Medulla oblongata (tissue), 1 donor: ENCODE measurements at regions not wholly inside any gene's neighbourhood (a gene's known extent, or its start where the extent isn't known, plus 50 kb on each side); places are given as distances from the start of the nearest gene placed in this dataset.

Source experiments
- DNase-seq: peaks from one replicate; pipeline ENCODE4 v3.0.0-alpha.2; 2015; ENCODE audit errors: extremely low spot score

DNA sequence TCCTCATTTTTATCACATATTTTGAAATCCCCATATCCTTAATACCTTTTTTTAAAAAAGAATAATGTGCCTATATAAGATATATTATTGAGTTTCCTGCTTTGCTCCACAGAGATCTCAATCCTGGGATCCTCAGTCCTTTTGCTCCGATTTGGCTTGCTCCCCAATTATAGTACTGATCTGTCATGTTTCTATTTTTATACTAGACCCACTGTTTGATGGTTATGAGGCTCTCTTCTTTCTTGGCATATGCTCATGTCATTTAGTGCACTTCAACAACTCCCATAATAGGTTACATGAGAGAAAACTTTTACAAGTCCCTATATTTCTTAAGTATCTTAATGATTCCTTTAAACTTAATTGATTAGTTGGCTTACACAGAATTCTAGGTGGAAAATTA is 958.5 kb upstream of the EPHA7 start:
- DNase-seq: no peak

DNA sequence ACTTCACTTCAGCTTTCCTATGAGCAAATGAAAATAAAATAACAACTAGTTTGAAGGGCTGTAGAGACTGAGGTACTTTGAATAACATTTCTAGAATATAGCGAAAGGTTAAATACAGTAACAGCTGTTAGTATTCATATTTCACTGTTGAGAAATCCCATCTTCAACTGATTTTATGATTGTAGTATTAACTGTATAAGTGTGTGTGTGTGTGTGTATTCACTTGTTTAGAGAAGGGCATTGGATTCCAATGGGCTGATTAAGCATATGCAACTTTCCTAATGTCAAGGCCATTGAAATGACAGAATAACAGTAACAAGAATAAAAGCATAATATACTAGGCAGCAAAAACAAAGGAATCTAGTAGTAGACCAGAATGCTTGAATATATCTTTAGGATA is 957.5 kb upstream of the EPHA7 start:
- no peak for DNase-seq

DNA sequence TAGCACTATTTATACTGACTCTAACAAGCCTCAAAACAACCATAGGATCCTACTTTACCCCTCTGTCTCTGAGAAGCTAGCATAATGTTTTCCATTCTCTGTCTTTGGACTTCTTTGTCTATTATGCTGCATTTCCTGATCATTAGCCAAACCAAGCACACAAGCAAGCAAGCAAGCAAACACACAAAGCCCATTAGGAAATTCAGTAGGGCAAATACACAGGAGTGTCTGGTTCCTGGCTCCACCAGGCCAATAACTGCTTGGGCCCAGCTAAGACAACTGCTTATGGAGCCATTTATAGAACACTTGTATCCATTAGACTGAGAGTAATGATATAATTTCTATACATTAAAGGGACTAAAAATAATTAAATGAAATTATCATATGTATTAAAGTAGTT is 952.9 kb upstream of the EPHA7 start:
- DNase-seq: peak; percentile 92

DNA sequence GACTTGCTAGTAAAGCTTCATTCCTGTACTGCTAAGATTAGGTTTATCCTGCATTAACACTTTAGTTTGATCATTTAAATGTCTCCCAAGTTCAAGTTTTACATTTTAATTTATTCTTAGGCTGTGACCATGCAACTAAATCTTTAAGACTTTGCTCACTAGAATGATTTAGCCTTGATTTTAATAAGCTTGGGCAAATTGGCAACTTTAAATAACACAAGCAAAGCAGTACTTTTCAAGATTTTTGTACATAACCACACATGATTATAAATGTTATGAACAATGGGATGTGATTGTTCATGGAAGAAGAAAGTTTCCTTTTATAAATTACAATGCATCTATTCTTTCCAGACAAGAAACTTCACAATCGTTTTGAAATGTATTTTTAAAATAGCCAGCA is 948.0 kb upstream of the EPHA7 start:
- peak; percentile 31 for DNase-seq

DNA sequence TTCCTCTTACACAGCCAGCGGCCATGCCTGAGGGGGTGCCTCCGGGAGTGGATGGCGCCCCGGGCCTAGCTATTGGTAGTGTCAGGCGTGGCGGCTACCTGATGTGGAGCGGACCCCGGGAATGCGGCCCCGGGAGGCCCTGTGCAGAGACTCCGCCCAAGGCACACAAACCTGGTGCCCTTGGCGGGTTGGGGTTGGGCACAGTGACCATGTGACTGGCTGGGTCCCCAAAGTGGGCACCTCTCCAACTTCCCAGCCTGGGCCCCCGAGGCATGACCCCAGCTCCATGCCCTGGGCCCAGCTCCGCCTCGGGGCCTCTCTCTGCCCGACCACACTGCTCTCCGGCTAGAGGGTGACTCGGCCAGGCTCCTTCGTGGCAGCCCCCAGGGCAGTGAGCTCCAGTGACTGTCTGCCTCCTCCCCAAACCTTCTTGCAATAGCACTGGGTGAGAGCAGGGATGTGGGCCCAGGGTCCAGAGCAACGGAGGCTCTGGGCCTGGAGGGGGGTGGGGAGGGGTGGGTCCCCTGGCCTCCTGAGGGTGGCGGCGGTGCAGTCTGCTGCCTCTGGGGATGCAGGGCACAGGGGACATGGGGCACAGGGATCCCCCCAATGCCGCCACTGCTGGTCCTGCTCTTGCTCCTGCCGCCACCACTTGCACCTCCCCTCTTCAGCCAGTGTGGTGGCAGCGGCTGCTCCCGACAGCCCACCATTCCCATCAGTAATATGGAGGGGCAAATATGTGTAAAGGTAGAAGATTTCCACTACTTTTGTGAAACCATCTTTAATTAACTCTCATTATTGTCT is 942.9 kb upstream of the EPHA7 start:
- DNase-seq: no peak

DNA sequence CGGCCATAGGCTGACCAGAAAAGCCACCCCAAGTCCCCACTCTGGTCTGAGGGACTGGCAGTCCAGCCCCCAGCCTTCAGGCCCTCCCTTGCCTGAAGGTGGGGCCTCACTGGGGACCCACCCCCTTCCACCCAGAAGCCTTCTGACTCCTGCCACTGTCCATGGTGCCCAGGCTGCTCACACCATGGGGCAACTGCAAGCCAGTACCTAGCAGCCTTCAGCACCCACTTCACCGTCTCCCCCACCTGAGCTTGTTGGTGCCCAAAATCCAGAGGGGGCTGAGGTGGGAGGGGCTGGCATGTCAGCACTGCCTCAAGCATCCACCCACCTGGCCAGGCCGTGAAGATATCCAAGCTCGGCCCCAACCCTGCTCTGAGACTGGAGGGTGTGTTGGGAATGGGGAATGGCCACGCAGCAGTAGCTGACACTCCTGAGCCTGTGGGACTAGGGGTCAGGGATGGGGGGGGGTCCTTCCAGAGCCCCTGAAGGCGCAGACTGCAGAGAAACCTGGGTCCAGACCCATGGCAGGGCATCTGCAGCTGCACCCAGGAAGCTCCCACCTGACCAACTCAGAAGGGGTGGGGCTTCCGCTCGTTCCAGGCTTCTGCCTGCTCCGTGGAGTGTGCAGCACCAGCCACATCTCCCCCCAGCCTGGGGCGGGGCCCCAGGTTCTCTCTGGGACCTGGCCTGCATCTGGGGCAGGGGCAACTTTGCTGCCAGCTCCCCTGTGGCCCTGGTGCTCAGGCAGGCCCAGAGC is 942.1 kb upstream of the EPHA7 start:
- no peak for DNase-seq

DNA sequence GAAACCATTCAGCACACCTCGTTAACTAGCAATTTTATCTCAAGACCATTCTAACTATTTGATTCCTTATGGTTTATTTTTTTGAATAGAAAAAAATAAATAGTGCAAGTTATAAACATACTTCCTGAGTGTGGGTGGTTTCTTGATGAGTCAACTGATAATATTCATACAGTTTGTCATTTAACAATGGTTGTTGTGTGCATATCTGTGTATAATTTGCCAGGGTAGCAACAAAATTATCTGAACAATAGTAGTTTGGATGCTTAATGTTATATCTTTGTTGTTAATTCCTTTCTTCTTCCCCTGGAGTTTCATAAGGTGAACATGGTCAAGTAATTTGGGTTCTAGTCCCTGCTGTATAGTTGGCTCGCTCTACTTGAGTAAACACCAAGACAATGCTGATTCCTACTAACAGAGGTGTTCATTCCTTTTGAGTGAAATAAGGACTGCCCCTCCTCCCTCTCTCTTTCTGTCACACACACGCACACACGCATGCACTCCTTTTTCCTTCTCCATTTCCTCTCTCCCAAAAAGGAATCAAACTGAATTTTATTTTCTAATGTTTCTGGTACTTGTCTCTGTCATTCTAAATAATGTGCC is 938.1 kb upstream of the EPHA7 start:
- DNase-seq: no peak

DNA sequence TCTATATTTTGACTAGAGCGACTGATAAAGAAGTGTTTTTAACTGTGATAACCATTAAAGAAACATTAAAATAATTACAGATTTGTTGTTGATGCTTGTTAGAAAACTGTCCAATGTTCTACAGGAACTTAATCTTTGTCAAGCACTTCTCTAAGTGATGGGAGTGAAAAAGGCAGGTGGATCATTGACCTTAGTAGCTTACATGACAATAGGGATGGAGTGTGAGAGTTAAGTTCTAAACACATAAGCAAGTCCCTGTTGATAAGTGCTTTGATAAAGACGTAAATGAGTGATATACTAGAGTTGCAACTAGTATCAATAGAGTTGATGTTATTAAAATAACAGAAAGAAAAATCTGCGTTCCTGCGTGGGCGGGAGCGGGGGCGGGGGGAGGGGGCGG is 931.5 kb upstream of the EPHA7 start:
- no peak for DNase-seq

DNA sequence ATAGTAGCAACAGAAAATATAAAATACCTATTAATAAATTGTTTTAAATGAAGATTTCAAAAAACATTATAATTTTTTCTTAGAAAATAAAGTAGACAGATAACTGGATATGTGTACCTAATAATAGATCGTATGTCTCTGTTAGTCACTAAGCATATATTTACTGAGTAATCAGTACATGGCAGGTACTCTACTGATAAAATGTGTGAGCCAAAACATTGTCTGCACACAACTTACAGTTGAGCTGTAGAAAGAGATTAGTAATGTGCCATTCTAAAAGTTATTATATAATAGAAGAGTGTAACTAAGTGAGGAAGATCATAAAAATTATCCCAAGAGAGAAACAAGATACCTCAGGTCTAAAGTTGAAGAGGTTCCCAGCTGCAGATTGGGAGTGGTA is 929.9 kb upstream of the EPHA7 start:
- DNase-seq: no peak

DNA sequence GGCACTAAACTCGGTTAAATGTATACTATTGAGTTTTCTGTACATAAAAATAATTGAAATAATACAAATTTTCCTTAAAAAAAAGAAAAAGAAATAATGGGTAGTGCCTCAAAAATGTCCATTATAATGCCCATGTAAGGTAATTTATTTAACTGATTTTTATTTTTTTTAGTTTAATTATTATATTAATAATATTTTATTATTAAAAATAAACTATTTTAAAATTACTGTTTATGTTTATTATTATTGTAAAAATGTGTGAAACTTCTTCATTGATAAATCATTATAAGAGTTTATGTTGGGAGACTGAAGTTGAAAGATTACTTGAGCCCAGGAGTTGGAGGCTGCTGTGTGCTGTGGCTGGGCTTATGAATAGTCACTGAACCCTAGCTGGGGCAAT is 925.5 kb upstream of the EPHA7 start:
- no peak for DNase-seq

DNA sequence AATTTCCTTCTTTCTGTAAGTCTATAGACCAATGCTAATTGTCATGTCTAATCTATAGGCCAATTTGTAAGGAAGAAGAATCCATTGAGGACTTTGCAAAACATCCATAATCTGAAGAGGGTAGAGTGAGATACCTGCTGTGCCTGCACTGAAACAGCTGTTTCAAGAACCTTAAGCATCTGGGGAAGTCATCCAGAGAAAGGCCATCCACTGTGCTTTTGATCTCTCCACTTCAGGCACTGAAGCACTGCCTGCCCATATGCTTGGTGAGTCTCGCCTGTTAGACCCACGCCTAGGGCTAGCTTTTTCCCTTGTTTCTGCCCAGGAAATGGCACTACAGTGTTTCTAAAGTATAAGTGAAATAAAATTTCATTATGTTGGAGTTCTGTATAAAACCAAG is 921.8 kb upstream of the EPHA7 start:
- DNase-seq: no peak

DNA sequence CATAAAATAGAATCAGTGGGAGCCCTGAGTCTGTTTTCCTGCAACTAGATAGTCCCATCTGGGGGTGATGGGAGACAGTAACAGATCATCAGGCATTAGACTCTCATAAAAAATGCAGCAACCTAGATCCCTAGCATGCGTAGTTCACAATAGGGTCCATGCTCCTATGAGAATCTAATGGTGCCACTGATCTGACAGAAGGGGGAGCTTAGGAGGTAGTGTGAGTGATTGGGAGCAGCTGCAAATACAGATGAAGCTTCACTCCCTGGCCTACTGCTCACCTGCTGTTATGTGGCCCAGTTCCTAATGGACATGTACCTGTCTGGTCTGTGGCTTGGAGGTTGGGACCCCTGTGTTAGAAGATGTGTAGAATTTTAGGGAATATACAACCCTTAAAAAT is 904.5 kb upstream of the EPHA7 start:
- no peak for DNase-seq

DNA sequence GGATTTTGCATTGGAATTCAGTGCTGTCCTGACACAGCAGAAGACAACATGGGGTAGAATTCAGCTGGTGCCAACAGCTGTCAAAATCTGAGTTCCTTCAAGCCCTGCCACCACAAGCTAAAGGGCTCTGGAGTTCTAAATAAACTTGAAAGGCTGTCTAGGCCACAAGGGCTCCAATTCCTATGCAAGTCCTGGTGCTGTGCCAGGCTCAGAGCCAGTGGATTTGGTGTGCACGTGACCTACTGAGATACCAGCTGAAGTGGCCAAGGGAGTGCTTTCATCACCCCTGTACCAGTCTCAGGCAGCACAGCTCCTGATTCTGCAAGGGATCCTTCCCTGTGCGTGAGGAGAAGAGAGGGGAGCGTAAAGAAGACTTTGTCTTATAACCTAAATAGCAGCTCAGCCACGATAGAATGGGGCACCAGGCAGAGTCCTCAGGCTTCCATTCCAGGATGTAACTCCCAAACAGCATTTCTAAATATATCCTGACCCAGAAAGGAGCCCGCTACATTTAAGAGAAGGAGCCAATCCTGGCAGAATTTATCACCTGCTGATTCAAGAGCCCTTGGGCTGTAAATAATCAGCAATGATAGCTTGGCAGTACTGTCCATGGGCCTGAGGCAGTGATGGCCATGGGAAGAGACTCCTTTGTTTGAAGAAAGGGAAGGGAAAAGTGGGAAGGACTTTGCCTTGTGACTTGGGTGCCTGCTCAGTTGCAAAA is 881.2 kb upstream of the EPHA7 start:
- DNase-seq: no peak

DNA sequence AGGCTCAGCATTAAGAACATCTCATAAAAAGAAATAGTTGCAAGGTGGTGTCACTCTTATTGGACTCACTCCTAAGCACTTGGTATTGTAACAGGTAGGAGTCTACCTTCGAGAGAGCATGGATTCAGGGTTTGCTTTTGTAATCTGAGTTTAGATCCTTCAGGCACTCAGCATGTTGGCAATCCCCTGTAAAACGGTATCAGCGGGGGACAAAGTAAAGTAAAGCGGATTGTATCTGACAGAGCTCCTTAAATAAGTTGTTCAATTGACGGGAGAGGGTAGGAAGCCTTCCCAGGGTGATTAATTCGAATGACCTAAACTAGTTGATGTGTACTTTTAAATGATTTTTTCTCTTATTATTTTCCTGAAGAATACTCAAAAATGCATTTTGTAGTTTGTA is 869.8 kb upstream of the EPHA7 start:
- DNase-seq: no peak

DNA sequence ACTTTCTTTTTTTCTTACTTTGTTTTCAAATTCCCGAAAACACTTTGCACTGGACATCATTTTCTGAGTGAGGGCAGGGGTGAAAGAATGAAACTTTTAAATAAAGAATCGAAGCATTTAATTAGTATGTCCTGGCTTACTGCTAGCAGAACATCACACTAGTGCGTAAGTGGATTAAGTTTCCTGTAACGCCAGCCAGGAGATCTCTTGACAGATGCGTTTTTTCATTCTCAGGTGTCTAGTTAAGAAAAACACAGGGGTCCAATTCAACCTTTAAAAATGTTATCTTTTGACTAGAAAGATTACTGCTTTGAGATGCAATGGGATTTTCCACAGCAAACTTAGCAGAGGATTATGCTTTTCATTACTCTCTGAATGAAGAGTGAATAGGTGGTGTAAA is 858.8 kb upstream of the EPHA7 start:
- no peak for DNase-seq

DNA sequence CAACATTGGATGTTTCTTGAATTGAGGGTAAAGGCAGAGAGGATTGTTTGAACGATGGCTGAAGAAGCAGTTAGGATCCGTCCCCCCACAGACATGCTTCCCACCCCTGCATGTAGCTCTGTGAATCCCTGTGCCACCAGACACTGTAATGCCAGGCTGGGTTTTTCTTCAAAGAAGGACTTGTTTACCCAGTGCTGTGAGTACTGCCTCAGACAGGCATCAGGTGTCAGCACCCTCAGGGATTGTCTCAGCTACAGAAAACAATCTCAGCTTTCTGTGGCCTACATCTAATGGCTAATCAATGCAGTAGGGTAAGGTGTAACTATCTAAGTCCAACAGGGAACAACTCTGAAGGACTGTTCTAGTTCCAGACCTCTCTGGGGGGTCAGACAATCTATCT is 853.0 kb upstream of the EPHA7 start:
- no peak for DNase-seq

DNA sequence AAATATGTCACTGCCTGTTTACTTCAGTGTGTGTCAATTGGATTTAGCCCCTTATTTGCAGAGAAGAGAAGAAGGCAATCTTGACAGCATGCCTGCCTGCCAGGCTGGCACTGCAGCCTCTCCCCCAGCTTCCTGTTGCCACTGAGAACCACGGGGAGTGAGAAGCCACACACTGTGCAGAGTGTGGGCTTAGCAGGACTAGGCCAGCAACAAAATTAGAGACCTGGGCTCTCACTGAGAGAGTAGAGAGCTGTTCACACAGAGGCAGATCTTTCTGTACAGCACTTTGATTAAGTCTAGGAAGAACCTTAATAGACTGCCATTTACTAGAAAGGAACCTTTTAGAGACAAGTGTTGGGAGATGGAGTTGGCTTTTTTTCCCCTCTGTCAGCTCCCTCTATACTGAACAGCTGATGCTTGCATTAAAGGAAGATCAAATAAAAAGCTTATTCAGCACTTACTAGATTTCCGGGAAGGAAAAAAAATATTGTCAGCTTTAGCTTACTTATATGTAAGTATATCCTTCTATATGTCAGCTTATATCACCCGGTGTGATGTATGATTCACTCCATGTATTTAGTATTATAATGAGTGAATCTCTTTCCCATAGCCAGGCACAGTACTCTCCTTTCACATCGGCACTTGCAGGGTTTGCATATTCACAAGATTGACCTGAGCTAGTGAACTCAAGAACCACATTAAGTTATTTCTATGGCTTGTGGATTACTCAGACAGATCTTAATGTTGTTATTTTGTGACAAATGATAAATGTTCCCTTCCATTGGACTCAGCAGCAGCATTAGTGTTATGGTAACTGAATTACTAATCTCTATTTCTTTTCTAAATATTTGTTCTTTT is 851.0 kb upstream of the EPHA7 start:
- DNase-seq: peak; percentile 18

DNA sequence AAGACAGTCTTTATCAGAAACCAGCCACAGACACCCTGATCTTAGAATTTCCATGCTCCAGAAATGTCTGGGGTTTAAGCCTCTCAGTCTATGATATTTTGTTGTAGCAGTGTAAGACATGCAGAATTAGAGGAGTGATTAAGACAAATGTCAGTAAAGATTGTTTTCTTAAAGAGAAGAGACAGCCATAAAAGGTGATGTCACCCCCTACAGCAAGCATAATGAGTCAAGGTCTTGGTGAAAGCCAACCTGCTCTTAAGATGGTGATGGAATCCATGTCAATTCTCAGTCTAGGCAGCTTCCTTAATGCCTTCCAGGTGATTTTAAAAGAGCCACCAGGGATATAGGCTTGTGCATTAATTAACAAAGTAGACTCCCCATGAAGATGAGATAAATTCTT is 849.9 kb upstream of the EPHA7 start:
- no peak for DNase-seq

DNA sequence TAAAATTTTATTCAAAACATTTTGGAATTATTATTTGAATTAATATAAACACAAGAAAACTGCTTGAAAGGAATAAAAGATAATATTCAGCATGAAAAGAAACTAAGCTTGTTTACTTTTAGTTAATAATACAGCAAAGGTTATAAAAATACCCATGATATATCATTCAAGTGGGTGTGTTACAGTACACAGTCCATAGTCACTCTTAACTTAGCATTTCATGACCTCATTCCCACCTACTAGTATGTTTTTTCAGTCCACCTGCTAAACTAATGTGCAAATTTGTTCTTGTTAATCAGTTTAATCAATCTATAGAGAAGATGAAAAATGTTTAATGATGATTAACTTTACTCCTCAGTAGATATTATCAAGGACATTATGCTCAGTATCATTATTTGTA is 841.4 kb upstream of the EPHA7 start:
- no peak for DNase-seq

DNA sequence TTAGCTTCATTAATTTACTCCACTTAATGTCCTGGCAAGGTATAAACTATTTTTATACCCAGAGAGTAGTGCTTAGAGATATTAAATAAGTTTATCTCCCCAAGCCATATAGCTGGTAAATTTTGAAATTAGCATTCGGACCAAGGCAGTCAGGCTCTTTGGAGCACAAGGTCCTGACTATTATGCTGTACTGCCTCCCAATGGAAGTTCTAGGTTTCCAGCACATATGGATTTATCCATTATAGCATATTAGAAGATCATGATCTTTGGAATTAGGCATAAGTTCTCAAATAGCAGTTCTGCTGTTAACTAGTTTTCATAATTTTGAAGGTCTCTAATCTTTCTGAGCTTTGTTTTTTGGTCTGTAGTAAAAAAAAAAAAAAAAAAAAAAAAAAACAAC is 835.3 kb upstream of the EPHA7 start:
- peak; percentile 39 for DNase-seq

DNA sequence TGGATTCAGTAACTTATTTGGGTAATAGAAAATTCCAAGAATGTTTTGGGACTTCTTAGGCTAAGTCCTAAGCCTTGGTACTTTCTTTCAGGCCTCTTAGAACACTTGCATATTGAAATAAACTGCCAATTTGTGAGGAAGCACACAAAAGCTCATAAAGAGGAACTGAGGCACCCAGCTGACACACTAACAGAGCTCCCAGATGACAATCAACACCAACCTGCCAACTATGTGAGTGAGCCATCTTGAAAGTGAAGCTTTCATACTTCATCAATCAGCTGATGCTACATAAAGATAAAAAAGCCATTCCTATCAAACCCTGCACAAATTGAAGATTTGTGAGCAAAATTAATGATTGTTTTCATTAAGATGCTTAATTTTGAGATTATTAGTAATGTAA is 832.5 kb upstream of the EPHA7 start:
- DNase-seq: no peak
